NCI-H1436 (cell line): ENCODE measurements at regions not wholly inside any gene's neighbourhood (a gene's known extent, or its start where the extent isn't known, plus 50 kb on each side); places are given as distances from the start of the nearest gene placed in this dataset.

Experiments used
- DNase-seq: peaks from one replicate; lab custom pipeline; 2025; lab: John Stamatoyannopoulos, UW

- DNase-seq, result no peak
These were observed 59.1 kb upstream of the FAM20A start for GRCh38 chr17:68660302-68660701.

GRCh38 chr17:68658999-68659780 lies 58.0 kb upstream of the FAM20A start:
- no peak for DNase-seq

GRCh38 chr17:68657576-68657975 lies 56.4 kb upstream of the FAM20A start:
- no peak for DNase-seq

- no peak for DNase-seq
These were observed 56.0 kb upstream of the FAM20A start for GRCh38 chr17:68657166-68657565.

GRCh38 chr17:68656666-68657065 lies 55.5 kb upstream of the FAM20A start:
- no peak for DNase-seq
